PC-9 (cell line): ENCODE measurements at regions not wholly inside any gene's neighbourhood (a gene's known extent, or its start where the extent isn't known, plus 50 kb on each side); places are given as distances from the start of the nearest gene placed in this dataset.

Source experiments
- BruUV-seq: library from RNA; stranded (reverse); fragments of 400-500 nt; replicated peaks from 2 replicates; lab custom pipeline; 2021; lab: Mats Ljungman, UMichigan
- CTCF ChIA-PET: fragments of 300-600 bp; sonication (Branson Sonifier 250); formaldehyde crosslinking; loops from one replicate; lab custom pipeline; 2022; ENCODE audit warnings: antibody characterized with exemption; lab: Charles Lee
- POLR2A ChIA-PET: fragments of 300-600 bp; sonication (Branson Sonifier 250); formaldehyde crosslinking; loops from one replicate; lab custom pipeline; 2022; ENCODE audit warnings: antibody characterized with exemption; ENCODE audit not compliant: unreplicated experiment; lab: Charles Lee
- DNase-seq, 2 experiments: peaks; one replicate each; pipeline versions ENCODE4 v3.0.0 to v3.0.0-alpha.2; 2015 to 2022; ENCODE audit warnings: mixed read lengths in 1 of 2
- H2AFZ ChIP-seq: fragments of 200-600 bp; sonication (generic); 2 replicates; pipeline ENCODE4 v1.8.1; 2017; ENCODE audit warnings: antibody characterized with exemption
- H3F3A ChIP-seq: fragments of 200-600 bp; sonication (generic); 2 replicates; pipeline ENCODE4 v1.8.1; 2017; ENCODE audit warnings: antibody characterized with exemption, mild to moderate bottlenecking, low read depth; ENCODE audit not compliant: insufficient read depth
- H3K27ac ChIP-seq: fragments of 200-600 bp; sonication (generic); 2 replicates; pipeline ENCODE4 v1.6.1; 2016; ENCODE audit warnings: mixed run types
- H3K27me3 ChIP-seq: fragments of 200-600 bp; sonication (generic); 2 replicates; pipeline ENCODE4 v1.6.1; 2016; ENCODE audit warnings: low read depth, mixed run types; ENCODE audit not compliant: insufficient read depth
- H3K36me3 ChIP-seq: fragments of 200-600 bp; sonication (generic); 2 replicates; pipeline ENCODE4 v1.6.1; 2016; ENCODE audit warnings: low read depth, mixed run types
- H3K4me1 ChIP-seq: fragments of 200-600 bp; sonication (generic); replicated peaks from 2 replicates; pipeline ENCODE4 v1.6.1; 2016; ENCODE audit warnings: mixed run types; ENCODE audit not compliant: insufficient read depth
- H3K4me2 ChIP-seq: fragments of 200-600 bp; sonication (generic); 2 replicates; pipeline ENCODE4 v1.6.1; 2017; ENCODE audit warnings: mixed run types
- H3K4me3 ChIP-seq: fragments of 200-600 bp; sonication (generic); 2 replicates; pipeline ENCODE4 v1.6.1; 2016; ENCODE audit warnings: mixed run types
- H3K79me2 ChIP-seq: fragments of 200-600 bp; sonication (generic); 2 replicates; pipeline ENCODE4 v1.6.1; 2017; ENCODE audit warnings: low read depth, mixed run types
- H3K9me2 ChIP-seq: fragments of 200-600 bp; sonication (generic); 2 replicates; pipeline ENCODE4 v1.8.1; 2017; ENCODE audit warnings: mild to moderate bottlenecking; ENCODE audit not compliant: insufficient read depth
- H3K9me3 ChIP-seq: fragments of 200-600 bp; sonication (generic); 2 replicates; pipeline ENCODE4 v1.8.1; 2016; ENCODE audit warnings: low read depth; ENCODE audit not compliant: insufficient read depth
- H4K20me1 ChIP-seq: fragments of 200-600 bp; sonication (generic); 2 replicates; pipeline ENCODE4 v1.8.1; 2017; ENCODE audit not compliant: insufficient read depth
- CTCF ChIP-seq: fragments of 200-600 bp; sonication (generic); conservative IDR thresholded peaks from 2 replicates; pipeline ENCODE4 v1.6.1; 2017; ENCODE audit warnings: mixed run types, antibody characterized with exemption, mild to moderate bottlenecking, moderate library complexity
- EZH2 ChIP-seq: fragments of 200-600 bp; sonication (generic); IDR thresholded peaks from 2 replicates; pipeline ENCODE4 v1.8.0; 2017; ENCODE audit warnings: antibody characterized with exemption, low read depth
- intact Hi-C: fragments of 100-400 bp; cut with micrococcal nuclease; formaldehyde crosslinking; loops from one replicate; pipeline ENCODE4 v1.10.0; 2022; ENCODE audit not compliant: unreplicated experiment

GRCh38 chr11:34791780-34792542, 124.2 kb downstream of the APIP start:
- Histone ChIP-seq H3K9me3 (peaks cover 8% of the 10 kb centered on the region), H2AFZ (no peak overlapping the region), H3K27me3 (no peaks in the 10 kb centered on the region), H3K79me2 (no peaks in the 10 kb centered on the region), H3K4me2 (no peak overlapping the region), H3K4me3 (no peak overlapping the region), H3K36me3 (no peaks in the 10 kb centered on the region), H3F3A (no peaks in the 10 kb centered on the region), H3K27ac (no peak overlapping the region), H3K9me2 (peaks cover 2% of the 10 kb centered on the region), H3K4me1 (no peaks in the 10 kb centered on the region), H4K20me1 (no peaks in the 10 kb centered on the region)
- no peak for DNase-seq
- intact Hi-C loops: no loop called here
- TF ChIP-seq CTCF (0 out of 2 replicates have a peak, but pooled peaks have one; percentile 15), EZH2 (no peak)
- POLR2A ChIA-PET: no interaction called here
- CTCF ChIA-PET: no interaction called here
- no TSS peak for BruUV-seq

DNA sequence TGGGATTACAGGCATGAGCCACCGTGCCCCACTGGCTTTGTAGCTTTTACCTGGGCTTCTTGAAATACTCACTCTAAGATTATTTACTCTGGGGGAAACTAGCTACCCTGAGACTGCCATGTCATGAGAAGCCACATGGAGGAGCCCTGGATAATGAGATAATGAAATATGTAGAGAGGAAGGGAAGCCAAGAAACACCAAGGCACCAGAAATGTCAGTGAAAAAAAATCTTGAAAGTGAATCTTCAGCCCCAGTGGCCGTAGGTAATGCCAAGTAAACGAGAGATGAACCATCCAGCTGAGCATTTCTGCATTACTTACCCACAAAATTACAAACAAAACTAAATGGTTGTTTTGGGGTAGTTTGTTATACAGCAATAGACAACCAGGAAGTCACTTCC, 125.6 kb downstream of the APIP start:
- CTCF ChIA-PET: no interaction called here

DNA sequence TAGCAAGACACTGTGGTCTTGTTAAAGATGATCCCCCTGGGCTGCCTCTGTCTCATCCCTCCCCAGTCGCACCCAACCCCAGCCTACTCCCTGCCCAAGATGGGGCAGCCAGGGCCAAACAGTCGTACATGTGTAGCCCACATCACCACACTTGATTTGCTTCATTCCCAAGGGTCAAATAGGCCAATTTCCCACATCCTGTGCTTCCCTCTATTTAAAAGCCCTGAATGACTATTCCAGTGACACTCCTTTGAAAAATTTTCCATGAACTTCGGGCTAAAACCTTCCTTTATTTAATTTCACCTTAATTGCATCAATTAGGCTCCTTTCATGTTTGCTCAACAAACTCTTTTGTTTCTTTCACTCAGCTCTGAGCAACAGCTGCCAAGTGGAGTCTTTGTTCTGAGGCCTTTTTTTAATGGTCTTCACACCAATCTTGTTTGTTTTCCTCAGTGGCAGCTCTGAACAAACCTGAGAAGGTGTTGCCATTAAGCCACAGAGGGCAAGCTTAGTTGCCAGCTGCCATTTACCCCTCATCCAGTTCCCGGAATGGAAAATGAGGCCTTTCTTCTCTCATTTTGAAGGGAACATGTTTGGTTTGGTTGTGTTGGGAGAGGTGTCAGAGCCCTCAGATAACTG, 126.9 kb downstream of the APIP start:
- H3F3A ChIP-seq: no peaks in the 10 kb centered on the region
- no peaks in the 10 kb centered on the region for H3K27me3 ChIP-seq
- no peaks in the 10 kb centered on the region for H4K20me1 ChIP-seq
- peaks cover 8% of the 10 kb centered on the region for H3K9me3 ChIP-seq
- ChIA-PET POLR2A (interaction anchor here (0.7 kb wide), 1 partner anchor 252 kb away, joined by 3 read pairs; no protein-coding TSS in a partner anchor), CTCF (interaction anchor here (0.6 kb wide), 2 partner anchors 188 to 408 kb away, joined by 6 read pairs; no protein-coding TSS in a partner anchor)
- peaks cover 4% of the 10 kb centered on the region for H3K9me2 ChIP-seq
- peaks cover 6% of the 10 kb centered on the region; the same call in 1 of the 2 replicates for H3K4me1 ChIP-seq
- intact Hi-C loops: no loop called here
- no peak overlapping the region for H3K4me2 ChIP-seq
- no peaks in the 10 kb centered on the region for H3K36me3 ChIP-seq
- no peak overlapping the region for H3K27ac ChIP-seq
- no TSS peak for BruUV-seq
- H3K79me2 ChIP-seq: no peaks in the 10 kb centered on the region
- H3K4me3 ChIP-seq: no peak overlapping the region
- DNase-seq: no peak
- no peak overlapping the region for H2AFZ ChIP-seq
- TF ChIP-seq CTCF (no peak), EZH2 (no peak)

More for the DNA sequence above, 125.6 kb downstream of the APIP start:
- Histone ChIP-seq H3K9me3 (peaks cover 8% of the 10 kb centered on the region), H3K27ac (no peak overlapping the region), H3K9me2 (peaks cover 4% of the 10 kb centered on the region), H3K4me1 (no peaks in the 10 kb centered on the region), H3K4me3 (no peak overlapping the region), H3K27me3 (no peaks in the 10 kb centered on the region), H3K79me2 (no peaks in the 10 kb centered on the region), H3K4me2 (no peak overlapping the region), H4K20me1 (no peaks in the 10 kb centered on the region), H3K36me3 (no peaks in the 10 kb centered on the region), H2AFZ (no peak overlapping the region), H3F3A (no peaks in the 10 kb centered on the region)
- POLR2A ChIA-PET: no interaction called here
- intact Hi-C loops: no loop called here
- no peak for DNase-seq
- TF ChIP-seq CTCF (peak; percentile 25; the same call in 1 of the 2 replicates), EZH2 (no peak)
- no TSS peak for BruUV-seq
